ENCODE measurements at regions not wholly inside any gene's neighbourhood (a gene's known extent, or its start where the extent isn't known, plus 50 kb on each side); places are given as distances from the start of the nearest gene placed in this dataset.
"Not testable (repeated sequence)": the region's sequence is repeated elsewhere in the genome, so short reads cannot be mapped to it uniquely, and the experiment has no call there.

- DNase-seq = not testable (repeated sequence)
Measured at GRCh38 chr7:150110882-150111281, 212.3 kb upstream of the LRRC61 start.

- DNase-seq = not testable (repeated sequence)
Measured at GRCh38 chr7:150111373-150112139, 211.6 kb upstream of the LRRC61 start.

- DNase-seq = not testable (repeated sequence)
Measured at GRCh38 chr7:150113301-150113700, 209.9 kb upstream of the LRRC61 start.

- DNase-seq = not testable (repeated sequence)
Measured at GRCh38 chr7:150114591-150114990, 208.6 kb upstream of the LRRC61 start.

DNA sequence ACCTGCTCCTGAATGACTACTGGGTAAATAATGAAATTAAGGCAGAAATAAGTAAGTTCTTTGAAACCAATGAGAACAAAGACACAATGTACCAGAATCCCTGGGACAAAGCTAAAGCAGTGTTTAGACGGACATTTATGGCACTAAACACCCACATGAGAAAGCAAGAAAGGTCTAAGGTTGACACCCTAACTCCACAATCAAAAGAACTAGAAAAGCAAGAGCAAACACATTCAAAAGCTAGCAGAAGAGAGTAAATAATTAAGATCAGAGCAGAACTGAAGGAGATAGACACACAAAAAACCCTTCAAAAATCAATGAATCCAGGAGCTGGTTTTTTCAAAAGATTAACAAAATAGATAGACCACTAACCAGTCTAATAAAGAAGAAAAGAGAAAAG, 203.2 kb upstream of the LRRC61 start:
- not testable (repeated sequence) for DNase-seq

DNA sequence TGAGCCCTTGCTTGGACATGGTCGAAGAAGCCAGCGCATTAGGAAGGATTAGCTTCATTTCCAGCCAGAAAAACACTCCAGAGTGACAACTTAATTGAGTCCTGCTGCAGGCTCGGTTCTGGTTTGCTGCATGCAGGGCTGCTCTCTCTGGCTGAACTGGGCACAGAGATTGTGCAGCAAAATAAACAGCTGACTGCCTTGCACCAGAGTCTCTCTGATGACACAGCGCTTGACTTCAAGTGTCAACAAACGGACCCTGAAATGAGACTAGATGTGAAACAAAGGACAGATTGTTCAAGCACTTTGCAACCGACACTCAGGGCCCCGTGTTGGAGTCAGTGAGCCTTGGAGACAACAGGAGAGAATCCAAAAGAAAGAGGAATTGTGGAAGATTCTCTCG, 197.3 kb upstream of the LRRC61 start:
- DNase-seq = not testable (repeated sequence)

DNA sequence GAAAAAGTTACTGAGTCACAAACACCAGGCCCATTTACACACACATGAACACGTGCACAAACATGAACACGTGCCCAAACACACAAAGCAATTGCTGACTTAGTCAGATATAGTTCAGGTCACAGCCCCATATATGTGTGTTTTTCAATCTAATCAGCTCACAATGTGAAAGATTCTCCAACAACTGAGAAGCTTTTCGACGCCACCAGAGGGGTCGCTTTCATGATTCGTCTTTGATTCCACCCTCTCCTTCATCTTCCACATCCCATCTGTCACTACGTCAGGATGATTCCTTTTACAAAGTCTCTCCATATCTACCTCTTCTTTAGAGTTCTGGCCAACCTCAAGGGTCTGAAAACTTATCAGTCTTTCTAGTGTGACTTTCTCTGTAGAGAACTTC, 188.7 kb upstream of the LRRC61 start:
- DNase-seq = not testable (repeated sequence)

DNA sequence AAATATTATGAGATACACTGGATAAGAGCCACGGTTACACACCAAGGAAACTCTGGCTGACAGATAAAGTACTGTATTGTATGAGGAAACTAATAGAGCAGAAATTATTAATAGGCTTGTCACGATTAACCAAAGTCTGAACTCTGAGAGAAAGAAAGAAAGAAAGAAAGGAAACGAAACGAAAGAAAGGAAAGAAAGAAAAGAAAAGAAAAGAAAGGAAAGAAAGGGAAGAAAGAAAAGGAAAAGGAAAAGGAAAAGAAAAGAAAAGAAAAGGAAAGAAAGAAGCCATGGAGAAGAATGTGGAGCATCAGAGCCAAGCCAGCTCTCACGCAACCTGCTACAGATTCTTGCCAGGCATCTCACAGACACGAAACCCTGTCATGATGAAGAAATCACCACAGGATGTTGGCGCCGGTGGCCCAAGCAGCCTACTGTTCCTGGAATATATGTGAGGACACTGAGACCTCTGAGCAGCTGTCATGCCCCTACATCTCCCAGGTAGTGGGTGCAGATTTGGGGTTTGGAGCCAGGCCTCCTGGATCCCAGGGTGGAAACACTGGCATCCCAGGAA, 187.4 kb upstream of the LRRC61 start:
- DNase-seq = not testable (repeated sequence)

DNA sequence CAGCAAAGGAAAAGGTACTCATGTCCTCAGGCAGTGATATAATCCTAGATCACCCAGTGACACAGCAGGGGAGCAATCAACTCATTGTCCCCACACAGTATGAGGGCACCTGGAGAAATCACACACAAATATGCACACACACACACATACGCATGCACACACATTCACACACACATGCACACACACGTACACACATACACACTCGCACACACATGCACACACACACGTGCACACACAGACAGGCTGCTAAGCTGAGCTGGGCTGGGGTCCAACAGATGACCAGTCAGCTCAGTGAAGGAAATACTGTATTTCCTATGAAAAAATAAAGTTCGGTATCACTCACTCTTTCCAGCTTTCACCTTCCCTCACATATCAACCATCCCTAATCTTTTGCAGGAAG, 183.3 kb upstream of the LRRC61 start:
- DNase-seq = not testable (repeated sequence)

DNA sequence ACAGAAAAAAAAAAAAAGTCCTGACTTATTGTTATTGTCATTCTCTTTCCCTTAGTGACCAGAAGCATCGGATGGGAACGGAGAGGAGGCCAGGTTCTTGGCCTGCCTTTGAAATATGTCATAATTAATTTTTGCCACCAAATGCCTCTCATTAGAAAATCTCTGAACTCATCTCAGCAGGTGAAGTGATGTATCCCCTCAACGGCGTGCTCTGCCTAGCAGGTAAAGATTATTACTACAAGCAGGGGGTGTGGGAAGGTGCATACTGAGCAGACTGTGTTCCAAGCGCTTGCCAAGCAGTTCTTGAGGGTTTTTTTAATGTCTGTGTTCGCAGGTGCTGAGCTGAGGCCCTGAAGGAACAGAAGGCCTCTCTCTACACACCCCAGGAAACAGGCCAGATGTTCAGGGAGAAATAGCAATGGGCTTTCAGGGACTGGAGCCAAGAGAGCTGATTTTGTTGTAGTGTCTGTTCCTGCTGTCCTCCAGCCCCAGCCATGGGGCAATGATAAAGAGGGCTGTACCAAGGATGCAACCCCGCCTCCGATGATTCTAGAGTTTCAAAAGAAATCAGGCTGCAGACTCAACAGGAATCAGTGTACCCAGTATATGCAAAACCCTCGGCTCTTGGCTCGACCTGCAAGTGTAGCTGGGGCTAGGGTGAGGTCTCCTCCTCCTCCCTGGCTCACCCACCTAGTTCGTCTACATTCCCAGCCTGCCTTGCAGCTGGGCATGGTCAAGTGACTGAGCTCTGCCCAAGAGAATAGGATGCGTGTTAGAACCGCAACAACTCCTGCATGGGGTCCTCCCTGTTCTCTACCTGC, 181.4 kb upstream of the LRRC61 start:
- not testable (repeated sequence) for DNase-seq

DNA sequence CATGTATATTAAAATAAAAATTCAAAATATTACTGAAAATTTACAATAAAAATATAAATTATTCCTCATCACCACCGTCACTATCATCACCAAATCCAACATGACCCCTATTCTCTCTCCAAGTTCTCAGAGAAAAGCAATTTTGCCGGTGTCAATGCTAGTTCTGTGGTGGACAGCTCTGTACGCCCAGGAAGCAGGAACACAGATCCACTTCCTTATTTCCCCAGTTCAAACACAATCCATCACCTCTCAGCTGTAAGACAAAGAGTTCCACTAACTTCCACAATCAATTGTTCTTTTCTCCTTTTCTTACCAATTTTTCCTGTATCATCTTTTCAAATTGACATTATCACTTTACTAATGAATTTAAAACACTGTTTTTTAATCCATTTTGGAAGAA, 177.0 kb upstream of the LRRC61 start:
- DNase-seq = peak in 2 of 4 experiments; percentile 8 to 17

DNA sequence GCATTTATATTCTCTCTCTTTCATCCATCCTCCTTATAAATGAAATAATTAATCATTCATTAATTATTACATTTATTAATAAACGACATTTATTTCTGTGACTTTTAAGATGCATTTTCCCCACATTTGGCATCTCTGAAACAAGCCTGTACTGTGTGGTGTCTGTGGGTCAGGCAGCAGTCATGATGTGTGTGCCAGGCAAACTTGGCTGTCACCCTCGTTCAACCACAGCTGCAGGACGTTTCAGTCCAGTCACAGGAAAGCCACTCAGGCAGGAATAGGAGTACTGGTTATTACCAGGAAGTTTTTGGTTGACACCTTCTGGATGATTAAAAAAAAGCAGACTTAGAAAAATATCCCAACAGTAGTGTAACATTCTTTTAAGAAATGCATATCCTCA, 175.6 kb upstream of the LRRC61 start:
- DNase-seq = not testable (repeated sequence)

DNA sequence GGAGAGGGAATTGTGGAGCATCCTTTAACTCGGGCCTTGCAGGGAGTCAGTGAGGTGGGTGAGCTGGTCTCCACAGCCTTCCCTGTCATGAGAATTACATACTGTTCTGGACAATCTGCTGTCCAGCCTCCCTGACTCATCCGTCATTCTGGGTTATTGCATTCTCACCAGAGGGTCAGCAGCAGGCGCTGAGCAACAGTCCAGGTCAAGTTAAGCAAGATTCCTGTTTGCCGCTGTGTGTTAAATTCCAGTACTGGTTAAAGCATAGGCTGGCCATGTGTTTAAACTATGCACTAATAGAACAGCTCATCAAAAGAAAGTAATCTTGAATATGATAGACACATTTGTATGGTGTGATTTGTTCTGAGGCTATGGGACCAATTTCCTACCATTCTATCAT, 167.1 kb upstream of the LRRC61 start:
- DNase-seq = not testable (repeated sequence)

GRCh38 chr7:150158696-150159095, 164.5 kb upstream of the LRRC61 start:
- DNase-seq = not testable (repeated sequence)

GRCh38 chr7:150169515-150169914, 153.6 kb upstream of the LRRC61 start:
- peak; percentile 9 to 70 (median 38) for DNase-seq

DNA sequence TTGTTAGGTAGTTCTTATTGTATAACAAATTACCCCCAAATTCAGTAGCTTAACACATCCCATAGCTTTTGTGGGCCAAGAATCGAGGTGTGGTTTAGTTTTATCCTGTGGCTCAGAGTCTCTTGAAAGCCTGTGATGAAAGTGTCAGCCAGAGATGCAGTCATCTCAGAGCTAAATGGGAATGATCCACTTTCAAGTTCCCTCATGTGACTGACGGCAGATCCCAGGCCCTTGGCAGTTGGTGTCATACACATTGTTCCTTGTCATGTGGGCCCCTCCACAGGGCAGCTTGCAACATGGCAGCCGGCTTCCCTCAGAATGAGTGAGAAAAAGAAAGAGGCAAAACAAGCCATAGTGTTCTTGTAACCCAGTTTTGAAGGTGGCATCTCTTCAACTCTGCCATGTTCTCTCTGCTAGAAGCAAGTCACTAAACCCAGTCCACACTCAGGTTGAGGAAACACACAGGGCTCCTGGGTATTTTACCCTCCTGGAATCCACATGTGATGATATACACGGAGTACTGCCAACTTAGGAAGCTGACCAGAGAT, 153.1 kb upstream of the LRRC61 start:
- DNase-seq = peak; percentile 31 to 61 (median 47)

- not testable (repeated sequence) for DNase-seq
Measured at GRCh38 chr7:150183602-150184001, 139.6 kb upstream of the LRRC61 start.

DNA sequence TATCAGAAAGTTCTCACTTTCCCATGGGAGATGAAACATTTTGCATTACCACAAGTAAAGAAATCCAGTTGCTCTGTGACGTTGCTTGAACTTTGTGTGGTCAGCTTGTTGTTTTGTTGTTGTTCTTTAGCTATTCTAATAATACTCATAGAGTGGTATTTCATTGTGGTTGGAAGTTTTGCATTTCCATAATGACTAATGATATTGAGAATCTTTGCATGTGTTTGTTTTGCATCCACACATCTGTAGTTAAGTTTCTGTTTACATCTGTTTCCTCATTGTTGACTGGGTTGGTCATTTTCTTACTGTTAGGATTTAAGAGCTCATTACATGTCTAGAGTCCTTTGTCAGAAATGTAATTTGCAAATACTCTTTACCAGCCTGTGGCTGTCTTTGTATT, 133.2 kb upstream of the LRRC61 start:
- not testable (repeated sequence) for DNase-seq

- DNase-seq = not testable (repeated sequence)
Measured at GRCh38 chr7:150192541-150192940, 130.6 kb upstream of the LRRC61 start.

DNA sequence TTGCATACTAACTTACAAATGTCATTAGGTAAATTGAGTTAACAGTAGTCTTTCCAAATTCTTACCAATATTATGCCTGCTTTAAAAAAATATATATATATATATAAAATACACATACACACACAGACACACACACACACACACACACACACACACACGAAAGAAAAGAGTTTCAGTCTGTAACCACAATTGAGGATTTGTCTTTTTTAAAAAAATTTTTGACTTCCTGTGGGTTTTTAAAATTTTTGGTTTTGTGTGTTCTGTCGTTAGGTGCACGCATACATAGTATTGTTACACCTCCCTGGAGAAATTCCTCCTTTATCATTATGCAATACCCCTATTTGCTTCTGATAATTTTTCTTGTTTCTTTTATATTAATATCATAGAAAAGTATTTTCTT, 129.3 kb upstream of the LRRC61 start:
- not testable (repeated sequence) for DNase-seq
